H1 (cell line): ENCODE measurements at regions not wholly inside any gene's neighbourhood (a gene's known extent, or its start where the extent isn't known, plus 50 kb on each side); places are given as distances from the start of the nearest gene placed in this dataset.

Experiments
- CTCF ChIA-PET: fragments of 300-600 bp; sonication (Branson Sonifier 250); formaldehyde crosslinking; loops from one replicate; lab custom pipeline; 2021; ENCODE audit not compliant: partially characterized antibody; lab: Charles Lee
- POLR2A ChIA-PET: fragments of 300-600 bp; sonication (Branson Sonifier 250); formaldehyde crosslinking; loops from one replicate; lab custom pipeline; 2021; ENCODE audit warnings: inconsistent platforms; ENCODE audit not compliant: partially characterized antibody; lab: Charles Lee
- DNase-seq, 2 experiments: peaks; one replicate each; pipeline versions ENCODE4 v3.0.0 to v3.0.0-alpha.2; 2010 to 2022; ENCODE audit warnings: low spot score in 2 of 2, low read depth in 1 of 2, mixed read lengths in 1 of 2
- FAIRE-seq: peaks from 2 replicates; lab custom pipeline; 2011; peaks lifted over from hg19 to GRCh38; lab: Jason Lieb, UNC
- H2AFZ ChIP-seq: 2 replicates; pipeline ENCODE4 v1.8.1; 2012; ENCODE audit warnings: low read length, inconsistent platforms
- H2AK5ac ChIP-seq: 2 replicates; pipeline ENCODE4 v1.6.1; 2013; ENCODE audit warnings: low read depth, low read length
- H2BK120ac ChIP-seq: replicated peaks from 2 replicates; pipeline ENCODE3; 2013; ENCODE audit warnings: low read depth, low read length, inconsistent platforms
- H2BK12ac ChIP-seq: 2 replicates; pipeline ENCODE4 v1.6.1; 2013; ENCODE audit warnings: low read depth, low read length
- H2BK15ac ChIP-seq: 2 replicates; pipeline ENCODE4 v1.6.1; 2013; ENCODE audit warnings: low read length
- H2BK20ac ChIP-seq: 2 replicates; pipeline ENCODE4 v1.6.1; 2013; ENCODE audit warnings: low read length
- H2BK5ac ChIP-seq: 2 replicates; pipeline ENCODE4 v1.6.1; 2013; ENCODE audit warnings: low read depth, low read length
- H3K14ac ChIP-seq: 2 replicates; pipeline ENCODE4 v1.6.1; 2013; ENCODE audit warnings: inconsistent platforms; ENCODE audit not compliant: insufficient read length
- H3K18ac ChIP-seq: 2 replicates; pipeline ENCODE4 v1.6.1; 2013; ENCODE audit warnings: low read length; ENCODE audit errors: extremely low read depth
- H3K23ac ChIP-seq: 2 replicates; pipeline ENCODE4 v1.6.1; 2013; ENCODE audit warnings: inconsistent platforms; ENCODE audit not compliant: insufficient read length
- H3K23me2 ChIP-seq: 2 replicates; pipeline ENCODE4 v1.6.1; 2013; ENCODE audit warnings: low read depth, low read length
- H3K27ac ChIP-seq: 2 replicates; pipeline ENCODE4 v1.6.1; 2011; ENCODE audit warnings: low read depth, low read length, inconsistent platforms
- H3K27me3 ChIP-seq, 4 experiments: replicated peaks in 1 of 4; 1 replicate in 1 of 4; 2 replicates in 3 of 4; pipeline versions ENCODE4 v1.6.1 to v1.8.1; 2011 to 2013; ENCODE audit warnings: low read length in 3 of 4, mild to moderate bottlenecking in 3 of 4, inconsistent platforms in 2 of 4, mixed read lengths in 2 of 4, moderate library complexity in 1 of 4; ENCODE audit not compliant: control insufficient read depth in 3 of 4, insufficient read depth in 3 of 4; ENCODE audit errors: extremely low read depth in 1 of 4
- H3K36me3 ChIP-seq, 4 experiments: 2 replicates each; pipeline versions ENCODE4 v1.6.1 to v1.8.1; 2011 to 2013; ENCODE audit warnings: mild to moderate bottlenecking in 4 of 4, low read length in 3 of 4, moderate library complexity in 2 of 4, control low read depth in 1 of 4, inconsistent platforms in 1 of 4; ENCODE audit not compliant: insufficient read depth in 4 of 4, control insufficient read depth in 2 of 4
- H3K4ac ChIP-seq: replicated peaks from 2 replicates; pipeline ENCODE3; 2013; ENCODE audit warnings: low read length, low read depth, mixed read lengths, inconsistent platforms; ENCODE audit not compliant: insufficient read length
- H3K4me1 ChIP-seq, 4 experiments: replicated peaks in 1 of 4; 1 replicate in 1 of 4; 2 replicates in 3 of 4; pipeline versions ENCODE4 v1.6.1 to v1.8.1; 2011 to 2013; ENCODE audit warnings: low read length in 3 of 4, inconsistent platforms in 2 of 4, mixed read lengths in 1 of 4; ENCODE audit not compliant: insufficient read depth in 4 of 4, control insufficient read depth in 3 of 4
- H3K4me2 ChIP-seq, 2 experiments: 2 replicates each; pipeline versions ENCODE4 v1.6.1 to v1.8.1; 2011 to 2013; ENCODE audit warnings: low read depth in 2 of 2, low read length in 2 of 2, control low read depth in 1 of 2, inconsistent platforms in 1 of 2, mild to moderate bottlenecking in 1 of 2; ENCODE audit not compliant: insufficient read depth in 1 of 2
- H3K4me3 ChIP-seq, 4 experiments: fragments of 200-600, 300-600 bp in 1 of 4; sonication (generic), shearing (Covaris generic), sonication (Bioruptor Twin) in 1 of 4; 2 replicates each; pipeline versions ENCODE4 v1.5.1 to v1.8.1; 2011 to 2016; ENCODE audit warnings: low read length in 4 of 4, low read depth in 3 of 4, control low read depth in 2 of 4, inconsistent platforms in 2 of 4, mild to moderate bottlenecking in 2 of 4, mixed read lengths in 1 of 4, moderate library complexity in 1 of 4; ENCODE audit not compliant: insufficient read depth in 2 of 4; ENCODE audit errors: extremely low read depth in 1 of 4
- H3K56ac ChIP-seq: replicated peaks from 2 replicates; pipeline ENCODE3; 2013; ENCODE audit warnings: low read depth, mild to moderate bottlenecking, mixed read lengths, low read length, inconsistent platforms; ENCODE audit not compliant: insufficient read length
- H3K79me1 ChIP-seq: 2 replicates; pipeline ENCODE4 v1.6.1; 2013; ENCODE audit warnings: low read depth, low read length, control low read depth
- H3K79me2 ChIP-seq, 2 experiments: 2 replicates each; pipeline versions ENCODE4 v1.6.1 to v1.8.1; 2012 to 2013; ENCODE audit warnings: low read length in 2 of 2, mild to moderate bottlenecking in 2 of 2, inconsistent platforms in 1 of 2; ENCODE audit not compliant: insufficient read depth in 2 of 2, control insufficient read depth in 1 of 2
- H3K9ac ChIP-seq, 4 experiments: replicated peaks in 1 of 4; 1 replicate in 1 of 4; 2 replicates in 3 of 4; pipeline versions ENCODE4 v1.6.1 to v1.8.1; 2011 to 2013; ENCODE audit warnings: low read depth in 3 of 4, low read length in 3 of 4, control low read depth in 2 of 4, mild to moderate bottlenecking in 2 of 4, moderate library complexity in 2 of 4, inconsistent platforms in 1 of 4; ENCODE audit errors: extremely low read depth in 1 of 4
- H3K9me3 ChIP-seq, 2 experiments: 2 replicates each; pipeline versions ENCODE4 v1.6.1 to v1.8.1; 2012 to 2013; ENCODE audit warnings: mild to moderate bottlenecking in 2 of 2, moderate library complexity in 2 of 2, control low read depth in 1 of 2, inconsistent platforms in 1 of 2, low read depth in 1 of 2, low read length in 1 of 2, mixed read lengths in 1 of 2; ENCODE audit not compliant: insufficient read depth in 2 of 2
- H4K20me1 ChIP-seq, 2 experiments: replicated peaks in 1 of 2; 2 replicates each; pipeline versions ENCODE3 to v1.8.1; 2011 to 2013; ENCODE audit warnings: inconsistent platforms in 2 of 2, low read length in 2 of 2, mild to moderate bottlenecking in 1 of 2; ENCODE audit not compliant: insufficient read depth in 2 of 2, control insufficient read depth in 1 of 2
- H4K5ac ChIP-seq: 2 replicates; pipeline ENCODE4 v1.6.1; 2013; ENCODE audit warnings: low read length, low read depth, mixed read lengths, inconsistent platforms; ENCODE audit not compliant: insufficient read length
- H4K8ac ChIP-seq: 2 replicates; pipeline ENCODE4 v1.8.0; 2013; ENCODE audit warnings: mild to moderate bottlenecking, moderate library complexity, low read length, inconsistent platforms; ENCODE audit not compliant: insufficient read depth; ENCODE audit errors: extremely low read depth
- H4K91ac ChIP-seq: replicated peaks from 2 replicates; pipeline ENCODE3; 2013; ENCODE audit warnings: low read length, mixed read lengths, inconsistent platforms; ENCODE audit not compliant: insufficient read length
- ASH2L ChIP-seq: fragments of 200-600, 300-600 bp; sonication (generic); IDR thresholded peaks from one replicate; pipeline ENCODE4 v1.7.1; 2017; ENCODE audit warnings: low read length
- BRCA1 ChIP-seq: IDR thresholded peaks from 2 replicates; pipeline ENCODE4 v1.6.1; 2012; ENCODE audit warnings: low read depth, low read length, improper control_type of control experiment
- CHD1 ChIP-seq: IDR thresholded peaks from 2 replicates; pipeline ENCODE4 v1.6.1; 2012; ENCODE audit warnings: low read depth, low read length, improper control_type of control experiment
- RFX5 ChIP-seq: IDR thresholded peaks from 2 replicates; pipeline ENCODE4 v1.6.1; 2011; ENCODE audit warnings: low read depth, low read length, improper control_type of control experiment, borderline replicate concordance
- WGBS, 2 experiments: shearing (Covaris generic) in 1 of 2; methylation state at CpG; one replicate each; pipeline versions ENCODE4 v1.1.6 to v1.1.7; 2013 to 2015; ENCODE audit warnings: low lambda C conversion rate in 2 of 2, mixed read lengths in 2 of 2, inconsistent platforms in 1 of 2, low coverage in 1 of 2, missing lambda C conversion rate in 1 of 2; ENCODE audit not compliant: insufficient replicate concordance in 2 of 2, insufficient coverage in 1 of 2, insufficient read length in 1 of 2; ENCODE audit errors: extremely low coverage in 1 of 2, missing lambda C conversion rate in 1 of 2; 5-methylcytosine and 5-hydroxymethylcytosine counted together
- TF ChIP-seq, protein P1 (sequence below): IDR thresholded peaks from 2 replicates; pipeline ENCODE4 v1.6.1; 2011; ENCODE audit warnings: low read depth, mild to moderate bottlenecking, low read length; ENCODE audit not compliant: insufficient read depth

DNA sequence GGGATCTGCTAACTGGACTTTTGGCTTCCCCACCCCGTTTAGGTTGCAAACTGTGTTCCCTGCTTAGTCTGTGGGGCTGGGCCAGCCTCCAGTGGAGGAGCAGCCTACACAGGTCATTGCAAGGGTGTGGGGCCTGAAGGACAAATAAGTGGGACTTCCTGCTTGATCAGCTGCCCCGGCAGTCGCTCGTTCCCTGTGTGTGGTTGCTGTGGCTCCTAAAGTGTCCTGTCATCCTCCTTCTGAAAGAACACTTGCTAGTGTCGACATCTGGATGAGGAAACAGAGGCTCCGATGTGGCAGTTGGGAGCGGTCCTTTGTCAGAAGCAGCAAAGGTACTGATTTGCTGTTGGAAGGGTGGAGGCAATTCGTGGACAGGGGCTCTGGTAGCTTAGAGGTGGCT is 88.9 kb upstream of the TBCA start:
- TF ChIP-seq, protein P1, sequence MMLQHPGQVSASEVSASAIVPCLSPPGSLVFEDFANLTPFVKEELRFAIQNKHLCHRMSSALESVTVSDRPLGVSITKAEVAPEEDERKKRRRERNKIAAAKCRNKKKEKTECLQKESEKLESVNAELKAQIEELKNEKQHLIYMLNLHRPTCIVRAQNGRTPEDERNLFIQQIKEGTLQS, result no peak
- TF ChIP-seq BRCA1, result no peak
- TF ChIP-seq RFX5, result no peak
- no peak for TF ChIP-seq ASH2L
- no peak for TF ChIP-seq CHD1
- no peak overlapping the region for H3K9ac ChIP-seq
- H4K20me1 ChIP-seq, result no peaks in the 10 kb centered on the region
- no peak overlapping the region for H3K4ac ChIP-seq
- no peak overlapping the region for H3K14ac ChIP-seq
- FAIRE-seq (no peak), DNase-seq (no peak)
- no peaks in the 10 kb centered on the region for H3K36me3 ChIP-seq
- H2BK12ac ChIP-seq, result no peak overlapping the region
- no peak overlapping the region for H2AFZ ChIP-seq
- 96% methylated on average over 8 of the region's 8 CpGs; no CpG with 5 or more reads in 1 of the 2 experiments for WGBS, 2 experiments
- no peak overlapping the region for H3K27ac ChIP-seq
- no peak overlapping the region for H3K23ac ChIP-seq
- H2BK20ac ChIP-seq, result no peak overlapping the region
- no peaks in the 10 kb centered on the region for H3K9me3 ChIP-seq
- POLR2A ChIA-PET, result no interaction called here
- H3K27me3 ChIP-seq, result peaks cover 0 to 3% (median under 1%) of the 10 kb centered on the region in 4 experiments; a peak in 4 of 7 replicates
- no peak overlapping the region for H4K8ac ChIP-seq
- no peak overlapping the region for H2BK120ac ChIP-seq
- H3K79me2 ChIP-seq, result no peaks in the 10 kb centered on the region
- no peak overlapping the region for H2AK5ac ChIP-seq
- no peak overlapping the region for H4K91ac ChIP-seq
- H3K4me3 ChIP-seq, result no peak overlapping the region
- no peaks in the 10 kb centered on the region for H3K79me1 ChIP-seq
- H4K5ac ChIP-seq, result no peak overlapping the region
- no peak overlapping the region for H3K4me2 ChIP-seq
- no peak overlapping the region for H2BK5ac ChIP-seq
- no peak overlapping the region for H3K18ac ChIP-seq
- H3K23me2 ChIP-seq, result no peaks in the 10 kb centered on the region
- H3K56ac ChIP-seq, result no peak overlapping the region
- no peak overlapping the region for H2BK15ac ChIP-seq
- CTCF ChIA-PET, result interaction anchor here (0.6 to 1.0 kb wide), 2 partner anchors 14 to 144 kb away, joined by 3 read pairs; no protein-coding TSS in a partner anchor
- no peaks in the 10 kb centered on the region for H3K4me1 ChIP-seq
